GM18498 (cell line): ENCODE measurements at regions not wholly inside any gene's neighbourhood (a gene's known extent, or its start where the extent isn't known, plus 50 kb on each side); places are given as distances from the start of the nearest gene placed in this dataset.
"Not testable (repeated sequence)": the region's sequence is repeated elsewhere in the genome, so short reads cannot be mapped to it uniquely, and the experiment has no call there.

Source experiments
- ATAC-seq: cut with Tn5 transposase; IDR thresholded peaks from one replicate; pipeline ENCODE4 v1.9.1; 2021; ENCODE audit warnings: mild to moderate bottlenecking, moderate library complexity; ENCODE audit not compliant: unreplicated experiment

DNA sequence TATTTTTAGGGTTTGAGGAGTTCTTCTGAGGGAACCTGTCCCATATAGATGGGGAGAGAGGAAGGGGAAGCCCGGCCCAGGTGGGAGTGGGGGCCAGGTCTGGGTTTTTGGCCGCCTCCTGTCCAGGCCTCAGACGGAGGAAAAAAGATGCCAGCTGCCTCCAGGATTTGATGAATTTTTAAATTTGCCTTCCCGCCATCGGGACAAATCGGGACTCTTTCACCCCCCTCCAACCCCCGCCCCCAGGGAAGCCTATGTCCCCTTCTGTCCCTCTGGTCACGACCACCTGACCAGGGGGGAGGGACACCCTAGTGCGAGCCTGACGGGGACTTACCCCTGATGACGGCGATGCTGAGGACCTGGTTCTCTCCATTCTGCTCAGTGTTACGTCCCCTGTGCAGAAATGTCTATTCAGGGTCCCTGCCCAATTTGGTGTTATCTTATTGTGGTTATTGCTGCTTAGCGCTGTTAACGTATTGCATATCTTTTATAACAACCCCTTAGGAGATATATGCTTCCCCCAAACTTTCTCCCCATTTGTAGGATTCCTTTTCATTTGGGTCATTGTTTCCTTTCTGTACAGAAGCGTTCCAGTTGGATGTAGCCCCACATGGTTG lies 115.9 kb upstream of the GRK3 start:
- peak; percentile 29 for ATAC-seq

DNA sequence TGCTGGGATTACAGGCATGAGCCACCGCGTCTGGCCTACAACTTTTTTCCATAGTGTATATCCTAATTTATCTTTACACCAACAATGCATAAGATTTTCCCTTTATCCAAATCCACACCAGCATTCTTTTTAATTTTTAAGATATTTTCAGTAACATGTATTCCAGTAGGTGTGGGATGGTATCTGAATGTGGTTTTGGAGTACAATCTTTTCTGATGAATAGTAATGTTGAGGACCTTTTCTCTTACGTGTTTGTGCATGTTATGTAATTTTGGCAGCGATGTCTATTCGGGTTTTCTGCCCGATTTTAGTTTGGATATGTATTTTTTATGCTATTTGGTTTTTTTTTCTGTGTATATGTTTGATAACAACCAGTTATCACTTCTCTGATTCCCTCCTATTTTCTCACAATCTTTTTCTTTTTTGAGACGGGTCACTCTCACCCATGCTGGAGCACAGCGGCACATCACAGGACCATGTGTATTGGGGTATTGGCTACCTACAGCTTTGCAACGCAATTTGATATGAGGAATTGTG lies 114.6 kb upstream of the GRK3 start:
- ATAC-seq = no peak

DNA sequence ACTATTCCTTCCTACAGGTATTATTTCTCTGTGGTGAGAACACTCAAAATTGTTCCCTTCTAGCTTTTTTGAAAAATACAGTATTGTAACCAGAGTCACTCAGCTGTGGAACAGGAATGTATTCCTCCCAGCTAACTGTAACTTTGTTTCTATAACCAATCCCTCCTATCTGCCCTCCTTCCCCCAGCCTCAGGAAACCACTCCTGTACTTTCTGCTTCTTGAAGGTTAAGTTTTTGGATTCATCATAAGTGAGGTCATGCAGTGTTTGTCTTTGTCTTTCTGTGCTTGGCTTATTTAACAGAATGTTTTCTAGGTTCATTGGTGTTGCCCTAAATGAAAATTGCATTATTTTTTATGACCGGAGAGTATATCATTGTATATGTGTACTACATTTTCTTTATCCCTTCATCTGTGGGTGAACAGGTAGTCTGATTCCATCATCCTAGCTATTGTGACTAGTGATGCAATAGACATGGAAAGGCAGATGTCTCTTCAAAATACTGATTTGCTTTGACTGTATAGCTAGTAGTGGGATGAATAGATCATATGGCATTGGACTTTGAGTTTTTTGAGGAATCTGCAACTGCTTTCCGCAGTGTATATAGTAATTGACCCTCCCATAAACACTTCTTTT lies 112.9 kb upstream of the GRK3 start:
- ATAC-seq = no peak

DNA sequence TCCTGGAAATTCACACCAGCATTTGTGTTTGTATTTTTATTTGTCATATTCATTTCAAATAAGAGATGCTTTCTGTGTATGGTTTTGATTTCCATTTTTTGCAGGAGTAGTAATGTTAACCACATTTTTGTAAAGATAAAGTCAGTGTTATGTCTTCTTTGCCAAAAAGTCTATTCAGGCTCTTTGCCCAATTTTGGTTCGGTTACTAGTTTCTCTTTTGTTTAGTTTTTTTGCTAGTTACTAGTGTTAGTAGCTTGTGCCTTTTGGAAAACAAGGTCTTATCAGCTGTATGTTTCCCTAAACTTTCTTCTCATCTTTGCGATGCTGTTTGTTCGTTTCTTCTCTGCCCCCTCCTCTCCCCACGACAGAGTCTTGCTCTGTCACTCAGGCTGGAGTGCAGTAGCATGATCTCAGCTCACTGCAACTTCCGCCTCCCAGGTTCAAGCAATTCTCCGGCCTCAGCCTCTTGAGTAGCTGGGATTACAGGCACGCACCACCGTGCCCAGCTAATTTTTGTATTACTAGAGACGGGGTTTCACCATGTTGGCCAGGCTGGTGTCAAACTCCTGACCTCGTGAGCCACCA lies 112.3 kb upstream of the GRK3 start:
- no peak for ATAC-seq

DNA sequence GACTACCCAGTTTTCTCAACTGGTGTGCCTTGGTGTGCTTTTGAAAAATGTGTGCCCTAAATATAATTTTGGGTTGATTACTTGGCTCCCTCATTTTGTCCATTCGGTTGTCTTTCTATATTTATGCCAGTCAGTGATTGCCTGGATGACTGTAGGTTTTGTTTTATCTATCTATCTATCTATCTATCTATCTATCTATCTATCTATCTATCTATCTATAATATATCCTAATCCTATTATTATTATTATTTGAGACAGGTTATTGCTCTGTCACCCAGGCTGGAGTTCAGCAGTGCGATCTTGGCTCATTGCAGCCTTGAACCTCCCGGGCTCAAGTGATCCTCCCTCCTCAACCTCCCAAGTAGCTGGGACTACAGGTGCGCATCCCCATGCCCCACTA lies 111.4 kb upstream of the GRK3 start:
- ATAC-seq = no peak

DNA sequence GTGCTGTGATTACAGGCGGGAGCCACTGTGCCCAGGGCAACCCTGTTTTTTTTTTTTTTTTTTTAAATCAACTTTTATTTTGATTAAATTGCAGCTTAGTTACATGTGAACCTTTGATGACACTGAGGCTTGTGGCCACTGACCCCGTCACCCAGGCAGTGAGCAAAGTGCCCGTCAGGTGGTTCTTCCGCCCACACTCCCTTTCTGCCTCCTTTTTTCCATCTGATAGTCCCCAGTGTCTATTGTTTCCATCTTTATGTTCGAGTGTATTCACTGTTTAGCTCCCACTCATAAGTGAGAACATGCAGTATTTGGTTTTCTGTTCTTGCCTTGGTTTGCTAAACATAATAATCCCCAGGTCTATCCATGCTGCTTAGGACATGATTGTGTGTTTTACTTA lies 110.9 kb upstream of the GRK3 start:
- no peak for ATAC-seq

DNA sequence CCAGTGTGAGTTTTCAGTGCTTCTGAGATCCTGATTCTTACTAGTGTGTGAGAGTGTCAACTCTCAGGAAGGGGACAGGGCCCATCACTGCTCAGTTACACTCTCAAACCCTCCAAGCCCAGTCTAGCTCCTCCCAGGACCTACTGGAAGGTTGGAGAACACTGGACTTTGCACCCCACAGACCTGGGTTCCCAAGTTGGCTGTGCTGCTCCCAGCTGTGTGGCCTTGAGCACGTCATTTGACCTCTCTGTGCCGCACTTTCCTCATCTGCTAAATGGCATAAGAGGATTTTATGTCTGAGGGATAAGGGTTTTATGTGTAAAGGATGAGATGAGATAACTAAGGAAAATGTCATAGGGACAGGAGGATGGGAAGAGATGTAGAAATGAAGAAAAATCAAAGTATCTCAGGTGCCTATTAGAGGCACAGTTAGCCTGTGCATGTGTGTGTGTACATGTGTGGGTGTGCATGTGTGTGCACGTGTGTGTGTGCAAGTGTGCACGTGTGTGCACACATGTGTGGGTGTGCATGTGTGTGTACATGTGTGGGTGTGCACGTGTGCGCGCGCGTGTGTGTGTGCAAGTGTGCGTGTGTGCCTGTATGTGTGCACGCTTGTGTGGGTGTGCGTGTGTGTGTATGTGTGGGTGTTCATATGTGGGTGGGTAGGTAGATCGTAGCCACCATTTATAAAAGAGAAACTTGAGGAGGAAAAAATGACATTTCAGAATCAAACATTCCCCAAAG lies 108.0 kb upstream of the GRK3 start:
- ATAC-seq = not testable (repeated sequence)

DNA sequence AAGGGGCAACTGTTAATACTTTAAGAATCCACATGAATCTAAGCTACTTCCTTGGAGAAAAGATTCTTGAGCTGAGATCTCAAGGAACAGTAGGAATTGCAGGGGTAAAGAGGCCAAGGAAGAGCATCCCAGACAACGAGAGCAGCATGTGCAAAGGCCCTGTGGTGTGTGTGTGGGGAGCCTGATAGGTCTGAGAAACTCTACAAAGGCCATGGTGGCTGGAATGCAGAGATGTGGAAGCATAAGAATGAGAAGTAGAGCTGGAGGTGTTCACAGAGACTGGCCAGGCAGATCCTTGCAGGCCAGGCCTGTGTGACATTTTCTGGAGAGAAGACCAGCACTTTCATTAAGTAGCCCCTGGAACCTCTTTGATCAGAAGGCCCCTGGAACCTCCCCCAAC lies 105.8 kb upstream of the GRK3 start:
- not testable (repeated sequence) for ATAC-seq

DNA sequence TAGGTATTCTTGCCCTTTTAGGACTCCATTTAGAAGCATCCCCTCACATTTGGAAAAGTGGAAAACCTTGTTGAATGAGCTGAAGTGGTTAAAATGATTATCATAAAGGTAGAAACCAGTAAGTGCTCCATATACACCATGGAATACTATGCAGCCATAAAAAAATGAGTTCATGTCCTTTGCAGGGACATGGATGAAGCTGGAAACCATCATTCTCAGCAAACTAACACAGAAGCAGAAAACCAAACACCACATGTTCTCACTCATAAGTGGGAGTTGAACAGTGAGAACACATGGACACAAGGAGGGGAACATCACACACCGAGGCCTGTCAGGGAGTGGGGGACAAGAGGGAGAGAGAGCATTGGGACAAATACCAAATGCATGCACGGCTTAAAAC lies 103.8 kb upstream of the GRK3 start:
- ATAC-seq = not testable (repeated sequence)

DNA sequence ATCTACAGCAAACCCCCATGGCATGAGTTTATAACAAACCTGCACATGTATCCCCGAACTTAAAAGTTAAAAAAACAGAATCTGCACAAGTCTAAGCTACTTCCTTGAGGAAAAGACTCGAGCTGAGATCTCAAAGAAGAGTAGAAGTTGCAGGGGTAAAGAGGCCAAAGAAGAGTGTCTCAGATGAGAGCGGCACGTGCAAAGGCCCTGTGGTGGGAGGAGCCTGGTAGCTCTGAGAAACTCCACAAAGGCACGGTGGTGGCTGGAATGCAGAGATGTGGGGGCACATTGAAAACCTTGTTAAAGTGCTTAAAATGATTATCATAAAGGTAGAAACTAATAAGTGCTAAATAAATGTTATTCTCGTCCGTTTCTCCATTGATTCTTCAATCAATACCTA lies 103.2 kb upstream of the GRK3 start:
- no peak for ATAC-seq

DNA sequence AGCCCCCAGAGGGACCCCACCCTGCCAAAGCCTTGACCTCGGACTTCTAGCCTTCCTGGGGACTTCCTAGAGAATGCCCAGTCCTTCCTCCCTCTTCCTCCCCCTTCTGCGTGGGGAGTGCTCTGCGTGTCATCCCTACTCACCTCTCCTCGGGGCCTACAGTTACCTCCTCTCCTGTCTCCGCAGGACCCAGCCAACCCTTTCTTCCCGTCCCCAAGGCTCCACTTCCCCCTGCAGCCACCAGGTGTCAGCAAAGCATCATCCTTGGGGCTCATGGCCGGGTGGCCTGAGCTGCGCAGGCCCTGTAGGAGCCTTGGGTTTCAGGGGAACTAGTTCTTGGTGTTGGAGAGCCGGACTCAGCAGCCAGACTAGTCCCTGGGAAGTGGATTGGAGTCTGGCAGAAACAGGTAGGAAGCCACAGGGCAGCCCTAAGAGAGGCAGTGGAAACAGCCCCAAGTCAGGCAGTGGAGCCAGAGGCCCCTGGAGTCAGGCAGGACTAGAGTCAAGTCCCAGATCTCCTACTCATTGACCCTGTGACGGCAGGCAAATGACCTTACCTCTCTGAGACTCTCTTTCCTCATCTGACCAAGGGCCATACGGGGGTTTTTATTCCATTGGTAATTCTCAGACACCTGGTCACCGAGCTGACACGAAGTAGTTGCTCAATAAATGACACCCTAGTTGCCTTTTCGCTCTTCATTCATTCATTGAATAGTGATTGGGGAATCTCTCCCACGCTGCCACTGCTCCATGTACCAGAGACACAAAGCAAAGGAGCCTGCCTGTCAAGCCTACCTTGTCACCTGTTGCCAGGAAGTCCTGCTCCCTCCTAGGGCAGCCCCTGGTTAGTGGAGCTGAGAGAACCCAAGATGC lies 101.8 kb upstream of the GRK3 start:
- peak; percentile 75 for ATAC-seq

DNA sequence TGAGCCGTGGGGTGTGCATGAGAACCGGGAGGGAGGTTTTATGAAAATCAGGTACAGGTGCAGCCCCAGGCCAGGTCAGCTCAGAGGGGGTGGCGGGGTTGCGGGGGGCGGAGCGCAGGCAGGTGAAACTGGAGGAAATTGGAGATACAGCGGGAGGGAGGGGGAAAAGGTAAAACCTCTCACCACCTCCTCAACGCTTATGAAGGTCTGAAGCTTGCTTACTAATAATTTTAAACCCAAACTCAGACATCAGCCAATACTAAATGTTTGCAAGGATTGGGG lies 101.2 kb upstream of the GRK3 start:
- not testable (repeated sequence) for ATAC-seq

DNA sequence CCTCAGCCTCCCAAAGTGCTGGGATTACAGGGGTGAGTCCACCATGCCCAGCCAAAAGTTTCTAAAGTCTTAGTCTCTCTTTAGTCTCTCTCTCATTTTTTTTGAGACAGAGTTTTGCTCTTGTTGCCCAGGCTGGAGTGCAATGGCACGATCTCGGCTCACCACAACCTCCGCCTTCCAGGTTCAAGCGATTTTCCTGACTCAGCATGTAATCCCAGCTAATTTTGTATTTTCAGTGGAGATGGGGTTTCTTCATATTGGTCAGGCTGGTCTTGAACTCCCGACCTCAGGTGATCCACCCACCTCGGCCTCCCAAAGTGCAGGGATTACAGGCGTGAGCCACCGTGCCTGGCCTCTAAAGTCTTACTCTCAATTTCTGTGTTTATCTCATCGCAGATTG lies 100.1 kb upstream of the GRK3 start:
- ATAC-seq = not testable (repeated sequence)

DNA sequence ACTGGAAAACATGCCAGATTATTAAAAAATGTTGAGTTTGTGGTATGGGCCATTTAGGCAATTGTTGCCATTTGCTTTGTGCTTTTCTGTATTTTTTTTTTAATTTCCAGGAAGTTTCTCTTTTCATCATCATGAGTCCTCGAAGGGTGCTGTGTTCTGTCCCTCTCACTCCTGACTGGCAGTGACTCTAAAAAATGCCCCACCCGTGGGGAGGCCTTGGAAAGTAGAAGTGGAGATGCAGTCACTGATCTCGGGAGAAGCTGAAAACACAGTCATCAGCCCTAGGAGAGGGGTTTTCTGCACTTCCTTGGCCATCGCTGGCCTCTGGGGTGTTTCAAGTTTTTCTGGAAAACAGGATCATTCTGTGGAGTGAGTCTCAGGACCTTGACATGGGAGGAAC lies 98.5 kb upstream of the GRK3 start:
- no peak for ATAC-seq

DNA sequence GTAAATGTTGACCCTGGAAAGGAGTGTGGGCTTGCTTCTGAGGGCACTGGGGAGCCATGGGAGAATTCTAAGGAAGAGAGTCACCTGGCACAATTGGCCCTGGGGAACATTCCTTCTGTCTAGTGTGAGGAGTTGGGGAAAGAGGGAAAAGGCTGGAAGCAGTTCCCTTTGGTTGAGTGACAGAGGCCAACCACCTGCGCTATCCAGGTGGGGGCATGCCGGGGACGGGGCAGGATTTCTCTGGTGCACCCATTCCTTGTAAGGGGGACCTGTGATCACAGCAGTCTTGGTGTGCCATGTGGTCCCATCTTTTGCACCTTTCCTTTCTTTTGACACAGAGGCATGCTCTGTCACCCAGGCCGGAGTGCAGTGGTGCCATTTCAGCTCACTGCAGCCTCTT lies 92.1 kb upstream of the GRK3 start:
- no peak for ATAC-seq

DNA sequence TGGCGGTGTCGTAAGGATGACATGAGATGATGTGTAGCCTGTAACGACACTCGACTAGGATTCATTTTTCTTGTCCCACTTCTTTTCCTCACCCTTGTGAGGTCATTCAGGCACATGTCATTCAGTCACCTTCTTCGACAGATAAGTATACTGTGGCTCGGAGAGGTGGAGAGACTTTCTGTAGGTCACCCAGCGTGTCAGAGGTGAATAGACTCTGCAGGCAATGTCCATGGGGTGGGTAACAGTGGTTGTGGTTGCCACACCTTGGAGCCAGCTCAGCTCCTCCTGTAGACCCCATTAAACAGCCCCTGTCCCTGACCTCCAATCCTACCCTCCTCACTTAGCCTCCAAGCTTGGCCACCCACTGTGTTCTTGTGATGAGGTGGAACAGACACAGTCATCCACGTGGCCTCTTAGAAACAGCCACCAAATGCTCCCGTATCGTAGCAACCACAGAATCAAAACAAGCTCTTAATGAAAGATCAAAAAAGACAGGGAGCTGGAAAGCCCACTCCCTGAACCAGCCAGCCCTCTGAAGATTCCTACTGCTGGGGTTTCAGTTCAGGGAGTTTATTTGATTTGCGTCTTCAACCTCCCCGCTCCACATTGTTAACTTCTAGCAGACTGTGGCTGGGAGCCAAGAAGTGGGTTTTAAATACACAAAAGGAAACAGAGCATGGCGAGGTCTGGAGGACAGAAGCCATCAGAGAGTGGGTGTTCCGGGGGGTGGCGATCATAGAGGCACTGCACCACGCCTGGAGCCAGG lies 89.0 kb upstream of the GRK3 start:
- ATAC-seq = no peak

DNA sequence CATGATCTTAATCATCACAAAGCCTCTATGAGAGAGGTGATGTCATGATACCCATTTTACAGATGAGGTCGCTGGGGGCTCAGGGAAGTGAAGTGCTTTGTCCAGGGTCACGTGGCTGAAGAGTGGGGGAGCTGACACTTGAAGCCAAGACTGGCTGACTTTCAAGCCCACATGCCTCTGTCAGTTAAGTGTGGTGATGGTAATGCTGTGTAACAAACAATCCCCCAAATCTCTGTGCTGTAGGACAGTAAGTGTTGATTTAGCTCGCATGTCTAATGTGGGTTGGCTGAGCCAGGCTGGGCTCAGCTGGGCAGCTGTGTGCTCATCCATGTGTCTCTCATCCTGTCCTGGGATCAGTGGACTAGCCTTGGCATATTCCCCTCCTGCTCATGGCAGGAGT lies 87.1 kb upstream of the GRK3 start:
- ATAC-seq = no peak

DNA sequence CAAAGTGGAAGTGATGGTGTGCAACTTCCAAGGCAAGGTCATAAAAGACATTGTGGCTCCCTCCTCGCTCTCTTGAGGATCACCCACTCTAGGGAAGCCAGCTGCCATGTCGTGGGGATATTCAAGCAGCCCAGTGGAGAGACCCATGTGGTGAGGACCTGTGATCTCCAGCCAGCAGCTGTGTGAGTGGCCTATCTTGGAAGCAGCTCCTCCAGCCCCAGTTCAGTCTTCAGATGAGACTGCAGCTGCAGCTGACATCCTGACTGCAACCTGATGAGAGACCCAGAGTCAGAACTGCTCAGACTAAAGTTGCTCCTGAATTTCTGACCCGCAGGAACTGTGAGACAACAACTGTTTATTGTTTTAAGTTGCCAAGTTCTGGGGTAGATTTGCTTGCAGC lies 86.4 kb upstream of the GRK3 start:
- no peak for ATAC-seq

DNA sequence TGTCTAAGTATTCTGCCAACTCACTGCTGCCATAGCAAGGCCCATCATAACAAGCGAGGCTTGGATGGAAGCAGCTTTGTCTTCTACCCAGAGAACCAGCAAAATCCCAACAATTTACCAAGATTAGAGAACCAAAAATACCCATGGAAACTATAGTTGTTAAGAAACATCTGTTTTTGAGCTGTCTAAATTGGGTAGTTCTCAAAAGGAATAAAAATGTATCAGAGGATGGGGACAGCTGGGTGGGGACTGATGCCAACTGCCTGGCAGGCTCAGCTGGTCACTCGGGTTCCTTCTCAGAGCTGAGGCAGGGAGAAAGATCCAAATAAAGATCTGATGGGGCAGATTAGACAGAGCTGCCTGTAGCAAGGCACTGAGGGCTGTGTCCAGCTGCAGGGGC lies 85.9 kb upstream of the GRK3 start:
- ATAC-seq = no peak

DNA sequence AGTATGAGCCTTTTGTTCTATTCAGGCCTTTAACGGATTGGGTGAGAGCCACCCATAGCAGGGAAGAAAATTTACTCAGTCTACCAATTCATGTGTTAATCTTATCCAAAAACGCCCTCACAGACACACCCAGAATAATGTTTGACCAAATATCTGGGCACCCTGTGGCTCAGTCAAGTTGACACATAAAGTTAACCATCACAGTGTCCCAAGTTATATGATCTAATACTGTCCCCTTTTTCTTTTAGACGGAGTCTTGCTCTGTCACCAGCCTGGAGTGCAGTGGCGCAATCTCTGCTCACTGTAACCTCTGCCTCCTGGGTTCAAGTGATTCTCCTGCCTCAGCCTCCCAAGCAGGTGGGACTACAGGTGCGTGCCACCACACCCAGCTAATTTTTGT lies 83.6 kb upstream of the GRK3 start:
- ATAC-seq = not testable (repeated sequence)
